ENCODE measurements at regions not wholly inside any gene's neighbourhood (a gene's known extent, or its start where the extent isn't known, plus 50 kb on each side); places are given as distances from the start of the nearest gene placed in this dataset.
A peak's percentile ranks its signal among the peaks of the same experiment; 100 is the strongest.

GRCh38 chr11:69411257-69411924 is 70.1 kb upstream of the LINC01488 start:
- intact Hi-C loops (cut with micrococcal nuclease) (no loop called here), dilution Hi-C loops (cut with HindIII; ENCODE audit: low sequenced_read_pairs, unreplicated experiment) (no loop called here), in situ Hi-C loops (cut with MboI; ENCODE audit: low sequenced_read_pairs) (no loop called here)
- Histone ChIP-seq H4K5ac (ENCODE audit: low read depth, low read length) (no peak overlapping the region), H3K36me3 (ENCODE audit: control insufficient read depth, insufficient read depth, low read length) (no peaks in the 10 kb centered on the region), H3K4me3 (ENCODE audit: insufficient read depth, low read depth, low read length) (no peak overlapping the region), H3K4me1 (ENCODE audit: control insufficient read depth, insufficient read depth, low read length) (peaks cover 1% of the 10 kb centered on the region; the same call in 1 of the 2 replicates), H2BK5ac (ENCODE audit: low read depth, low read length, poor library complexity, severe bottlenecking) (no peak overlapping the region), H3K56ac (ENCODE audit: extremely low read depth, insufficient read depth, low read length) (no peak overlapping the region), H2BK15ac (ENCODE audit: low read depth, low read length) (no peak overlapping the region), H3K14ac (replicated peaks; ENCODE audit: low read depth, low read length) (0 out of 2 replicates have a peak overlapping the region, but pooled peaks have one; percentile 40), H2BK120ac (ENCODE audit: low read depth, low read length) (no peak overlapping the region), H4K20me1 (ENCODE audit: insufficient read depth, low read length) (no peaks in the 10 kb centered on the region), H4K91ac (ENCODE audit: insufficient read depth, low read depth, low read length) (no peak overlapping the region), H2AFZ (replicated peaks; ENCODE audit: low read length, poor library complexity) (no peak overlapping the region), H3K79me1 (ENCODE audit: low read depth in 1 of 2, low read length in 2 of 2) (no peaks in the 10 kb centered on the region), H3K9me3 (ENCODE audit: control insufficient read depth, insufficient read depth, low read length) (no peaks in the 10 kb centered on the region), H3K4ac (ENCODE audit: low read depth, low read length) (no peak overlapping the region), H3K9me1 (ENCODE audit: insufficient read depth, low read length) (no peaks in the 10 kb centered on the region), H3K18ac (ENCODE audit: low read depth, low read length) (no peak overlapping the region), H2BK20ac (ENCODE audit: low read depth, low read length) (no peak overlapping the region), H3K23ac (ENCODE audit: low read depth, low read length) (no peak overlapping the region), H3K27ac (ENCODE audit: insufficient read depth, low read length) (no peak overlapping the region), H2AK9ac (replicated peaks; ENCODE audit: low read depth, low read length, poor library complexity) (no peak overlapping the region), H4K8ac (ENCODE audit: low read depth in 2 of 2, low read length in 2 of 2) (no peak overlapping the region), H3K9ac (ENCODE audit: low read depth, low read length) (no peak overlapping the region), H3K27me3 (ENCODE audit: control insufficient read depth, insufficient read depth, low read length) (no peaks in the 10 kb centered on the region), H2AK5ac (ENCODE audit: low read depth, low read length) (no peak overlapping the region), H3K4me2 (ENCODE audit: low read depth, low read length) (no peak overlapping the region)
- DNase-seq (no peak), ATAC-seq (ENCODE audit: low read depth) (no peak)
- ChIA-PET CTCF (no interaction called here), POLR2A (ENCODE audit: unreplicated experiment) (no interaction called here)
- no CpG with 5 or more reads among the region's 8 CpGs for WGBS, 2 experiments (ENCODE audit: extremely low coverage in 2 of 2, insufficient read length in 1 of 2)
- no peak for TF ChIP-seq BHLHE40 (IDR thresholded peaks at IDR 0.05; ENCODE audit: low read depth, low read length)
- TF ChIP-seq MAFK (IDR thresholded peaks at IDR 0.05; ENCODE audit: low read depth, low read length): peak; percentile 65
- no TSS peak for BruUV-seq (replicated peaks)

Data from IMR-90 (cell line).